OCI-LY1 (cell line): ENCODE measurements at regions not wholly inside any gene's neighbourhood (a gene's known extent, or its start where the extent isn't known, plus 50 kb on each side); places are given as distances from the start of the nearest gene placed in this dataset.

Experiments used
- CTCF ChIP-seq: fragments of 200-600 bp; sonication (generic), shearing (Covaris generic); IDR thresholded peaks from 2 replicates; pipeline ENCODE4 v1.5.1; 2017; ENCODE audit warnings: mild to moderate bottlenecking, antibody characterized with exemption, low read length, moderate library complexity, mixed read lengths
- EZH2 ChIP-seq: fragments of 200-600 bp; sonication (generic), shearing (Covaris generic); IDR thresholded peaks from 2 replicates; pipeline ENCODE4 v1.8.0; 2017; ENCODE audit warnings: borderline replicate concordance, mixed run types, mild to moderate bottlenecking, antibody characterized with exemption, low read length, moderate library complexity, mixed read lengths

- TF ChIP-seq CTCF (no peak), EZH2 (no peak)
Measured at GRCh38 chr6:14606353-14606752, 488.8 kb downstream of the CD83 start.
